Mesothelial cell of epicardium (in vitro differentiated cells): ENCODE measurements at regions not wholly inside any gene's neighbourhood (a gene's known extent, or its start where the extent isn't known, plus 50 kb on each side); places are given as distances from the start of the nearest gene placed in this dataset.

Experiments used
- DNase-seq, 2 experiments: peaks; one replicate each; pipeline ENCODE4 v3.0.0; 2021; ENCODE audit warnings: low spot score in 2 of 2; ENCODE audit not compliant: unreplicated experiment in 2 of 2
- H3K27ac Mint-ChIP-seq: 2 replicates; pipeline ENCODE4 v1.8.0; 2021; ENCODE audit warnings: mixed read lengths
- H3K27me3 Mint-ChIP-seq: 2 replicates; pipeline ENCODE4 v1.8.0; 2021; ENCODE audit warnings: low read depth, mixed read lengths
- H3K36me3 Mint-ChIP-seq: 2 replicates; pipeline ENCODE4 v1.8.0; 2021; ENCODE audit warnings: mixed read lengths
- H3K4me1 Mint-ChIP-seq: 2 replicates; pipeline ENCODE4 v1.8.0; 2021; ENCODE audit warnings: mixed read lengths
- H3K4me3 Mint-ChIP-seq: 2 replicates; pipeline ENCODE4 v1.8.0; 2021; ENCODE audit warnings: mild to moderate bottlenecking, moderate library complexity, mixed read lengths
- H3K9me3 Mint-ChIP-seq: 2 replicates; pipeline ENCODE4 v1.8.0; 2021; ENCODE audit warnings: mixed read lengths
- TF ChIP-seq, protein P1 (sequence below): fragments of 200-600 bp; sonication (generic); IDR thresholded peaks from one replicate; pipeline ENCODE4 v1.5.0; 2021; ENCODE audit warnings: antibody characterized with exemption; ENCODE audit not compliant: unreplicated experiment

DNA sequence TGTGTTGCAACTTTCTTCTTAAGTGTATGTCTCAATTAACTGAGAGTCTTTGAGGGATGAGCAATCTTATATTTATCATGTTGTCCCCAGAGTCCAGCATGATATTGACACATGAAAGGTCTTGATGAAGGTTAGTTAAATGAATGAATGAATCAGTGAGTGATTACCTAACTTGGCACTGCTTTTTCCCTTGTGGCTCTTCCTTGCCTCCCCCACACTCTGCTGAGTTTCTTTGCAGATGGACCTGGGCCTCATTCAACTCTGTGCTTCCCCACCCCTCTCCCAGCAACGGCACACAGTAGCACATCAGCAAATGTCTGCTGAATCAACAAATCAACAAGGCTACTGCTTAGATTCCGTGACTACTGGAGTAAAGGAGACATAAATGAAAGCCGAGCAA lies 235.1 kb upstream of the CXCL12 start:
- Mint-ChIP-seq H3K36me3 (no peaks in the 10 kb centered on the region), H3K27me3 (peaks cover 1% of the 10 kb centered on the region), H3K4me1 (peaks cover 11% of the 10 kb centered on the region), H3K4me3 (no peak overlapping the region), H3K9me3 (peaks cover 12% of the 10 kb centered on the region), H3K27ac (no peak overlapping the region)
- TF ChIP-seq, protein P1, sequence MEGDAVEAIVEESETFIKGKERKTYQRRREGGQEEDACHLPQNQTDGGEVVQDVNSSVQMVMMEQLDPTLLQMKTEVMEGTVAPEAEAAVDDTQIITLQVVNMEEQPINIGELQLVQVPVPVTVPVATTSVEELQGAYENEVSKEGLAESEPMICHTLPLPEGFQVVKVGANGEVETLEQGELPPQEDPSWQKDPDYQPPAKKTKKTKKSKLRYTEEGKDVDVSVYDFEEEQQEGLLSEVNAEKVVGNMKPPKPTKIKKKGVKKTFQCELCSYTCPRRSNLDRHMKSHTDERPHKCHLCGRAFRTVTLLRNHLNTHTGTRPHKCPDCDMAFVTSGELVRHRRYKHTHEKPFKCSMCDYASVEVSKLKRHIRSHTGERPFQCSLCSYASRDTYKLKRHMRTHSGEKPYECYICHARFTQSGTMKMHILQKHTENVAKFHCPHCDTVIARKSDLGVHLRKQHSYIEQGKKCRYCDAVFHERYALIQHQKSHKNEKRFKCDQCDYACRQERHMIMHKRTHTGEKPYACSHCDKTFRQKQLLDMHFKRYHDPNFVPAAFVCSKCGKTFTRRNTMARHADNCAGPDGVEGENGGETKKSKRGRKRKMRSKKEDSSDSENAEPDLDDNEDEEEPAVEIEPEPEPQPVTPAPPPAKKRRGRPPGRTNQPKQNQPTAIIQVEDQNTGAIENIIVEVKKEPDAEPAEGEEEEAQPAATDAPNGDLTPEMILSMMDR = no peak
- DNase-seq = no peak

DNA sequence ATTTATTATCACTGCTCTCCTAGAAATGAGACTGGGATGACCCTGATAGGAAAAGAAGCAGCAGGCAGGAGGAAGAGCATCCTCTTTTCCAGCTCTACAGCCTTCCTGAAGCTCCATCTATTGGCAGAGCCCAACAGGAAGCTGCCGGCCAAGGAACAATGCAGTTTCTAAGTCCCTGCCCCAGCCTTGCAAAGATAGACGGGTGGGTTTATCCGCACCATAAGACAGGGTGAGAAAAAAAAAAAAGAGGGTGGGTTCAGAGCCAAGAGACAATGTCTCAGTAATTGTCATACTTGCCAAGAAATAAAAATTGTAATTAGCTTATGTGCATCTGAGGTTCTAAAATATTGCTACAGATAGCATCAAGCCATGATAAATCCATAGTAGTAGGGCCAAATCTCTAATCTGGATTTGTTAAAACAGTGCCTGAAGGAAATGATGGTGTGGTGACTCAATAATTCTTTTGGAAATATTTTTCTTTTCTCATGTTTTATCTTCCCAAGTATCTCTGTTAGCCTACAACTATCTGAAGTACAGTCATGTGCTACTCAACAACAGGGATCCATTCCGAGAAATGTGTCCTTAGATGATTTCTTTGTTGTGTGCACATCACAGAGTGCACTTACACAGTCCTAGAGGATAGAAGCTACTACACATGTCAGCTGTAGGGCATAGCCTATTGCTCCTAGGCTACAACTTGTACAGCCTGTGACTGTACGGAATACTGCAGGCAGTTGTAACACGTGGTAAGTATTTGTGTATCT lies 242.9 kb upstream of the CXCL12 start:
- no peak for DNase-seq

DNA sequence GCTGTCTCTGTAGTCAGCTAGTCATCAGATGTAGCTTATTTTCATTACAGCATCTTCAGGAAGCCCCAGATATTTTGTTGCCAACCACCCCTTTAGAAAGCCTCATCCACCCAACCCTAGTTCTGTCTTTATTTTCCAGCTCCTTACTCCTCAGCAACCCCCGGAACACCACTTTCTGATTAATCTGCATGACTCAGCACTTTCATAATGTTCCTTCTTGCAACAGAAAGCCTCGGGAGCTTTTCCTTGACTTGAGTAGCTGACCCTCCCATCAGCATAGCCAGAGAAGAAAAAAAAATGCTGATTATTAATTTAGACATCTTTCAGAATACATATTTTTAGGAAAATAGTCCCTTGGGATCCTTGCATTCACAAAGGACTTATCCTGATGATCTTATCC lies 244.0 kb upstream of the CXCL12 start:
- peaks cover 4% of the 10 kb centered on the region for H3K9me3 Mint-ChIP-seq

More for the DNA sequence above, 242.9 kb upstream of the CXCL12 start:
- H3K27ac Mint-ChIP-seq = no peak overlapping the region
- H3K27me3 Mint-ChIP-seq = no peaks in the 10 kb centered on the region
- TF ChIP-seq, protein P1 = no peak
- peaks cover 8% of the 10 kb centered on the region for H3K4me1 Mint-ChIP-seq
- H3K36me3 Mint-ChIP-seq = no peaks in the 10 kb centered on the region
- no peak overlapping the region for H3K4me3 Mint-ChIP-seq
- H3K9me3 Mint-ChIP-seq = peaks cover under 1% of the 10 kb centered on the region

DNA sequence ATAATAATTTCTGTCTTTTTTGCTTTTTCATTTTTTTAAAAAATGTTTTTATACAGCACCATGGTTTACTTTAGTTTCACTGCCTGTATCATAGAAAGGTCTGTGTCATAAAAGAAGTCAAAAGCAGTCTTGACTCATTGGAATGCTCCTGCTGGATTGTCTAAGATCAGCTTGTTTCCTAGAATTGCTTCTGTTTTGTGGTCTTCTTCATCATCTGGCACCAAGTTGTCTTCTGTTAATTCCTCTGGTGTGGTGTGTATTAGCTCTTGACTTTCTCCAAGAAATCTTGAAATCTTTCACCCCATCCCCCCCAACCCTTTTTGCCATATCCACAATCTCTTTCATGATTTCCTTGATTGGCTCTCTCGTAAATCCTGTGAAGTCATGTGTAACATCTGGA lies 250.3 kb upstream of the CXCL12 start:
- Mint-ChIP-seq H3K4me1 (no peaks in the 10 kb centered on the region), H3K27me3 (no peaks in the 10 kb centered on the region), H3K9me3 (peaks cover 19% of the 10 kb centered on the region), H3K27ac (no peak overlapping the region), H3K36me3 (no peaks in the 10 kb centered on the region), H3K4me3 (no peak overlapping the region)
- no peak for DNase-seq
- TF ChIP-seq, protein P1 = no peak

More for the DNA sequence above, 244.0 kb upstream of the CXCL12 start:
- DNase-seq = no peak
- no peak overlapping the region for H3K27ac Mint-ChIP-seq
- no peaks in the 10 kb centered on the region for H3K36me3 Mint-ChIP-seq
- H3K4me1 Mint-ChIP-seq = peaks cover 8% of the 10 kb centered on the region
- H3K27me3 Mint-ChIP-seq = no peaks in the 10 kb centered on the region
- TF ChIP-seq, protein P1 = no peak
- no peak overlapping the region for H3K4me3 Mint-ChIP-seq

DNA sequence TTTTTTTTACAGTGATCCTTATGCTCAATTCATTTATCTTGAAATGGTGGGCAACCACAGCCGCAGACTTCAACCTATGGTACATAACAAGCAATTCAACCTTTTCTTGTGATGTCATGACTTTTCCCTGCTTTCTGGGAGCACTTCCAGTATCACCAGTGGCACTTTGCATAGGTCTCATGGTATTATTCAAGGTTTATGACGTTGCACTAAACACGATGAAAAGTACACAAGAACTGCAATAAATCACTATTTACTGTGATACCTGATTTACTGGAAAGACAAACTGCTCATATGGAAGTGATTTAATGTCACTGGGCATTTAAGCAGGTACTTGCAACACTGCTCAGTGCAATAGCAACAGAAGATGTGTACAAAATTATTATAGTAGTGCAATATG lies 251.7 kb upstream of the CXCL12 start:
- no peaks in the 10 kb centered on the region for H3K4me1 Mint-ChIP-seq
- peaks cover 19% of the 10 kb centered on the region for H3K9me3 Mint-ChIP-seq

More for the DNA sequence above, 251.7 kb upstream of the CXCL12 start:
- no peaks in the 10 kb centered on the region for H3K27me3 Mint-ChIP-seq
- no peak overlapping the region for H3K27ac Mint-ChIP-seq
- TF ChIP-seq, protein P1 = no peak
- DNase-seq = no peak
- no peaks in the 10 kb centered on the region for H3K36me3 Mint-ChIP-seq
- H3K4me3 Mint-ChIP-seq = no peak overlapping the region
